ENCODE measurements at regions not wholly inside any gene's neighbourhood (a gene's known extent, or its start where the extent isn't known, plus 50 kb on each side); places are given as distances from the start of the nearest gene placed in this dataset.

DNA sequence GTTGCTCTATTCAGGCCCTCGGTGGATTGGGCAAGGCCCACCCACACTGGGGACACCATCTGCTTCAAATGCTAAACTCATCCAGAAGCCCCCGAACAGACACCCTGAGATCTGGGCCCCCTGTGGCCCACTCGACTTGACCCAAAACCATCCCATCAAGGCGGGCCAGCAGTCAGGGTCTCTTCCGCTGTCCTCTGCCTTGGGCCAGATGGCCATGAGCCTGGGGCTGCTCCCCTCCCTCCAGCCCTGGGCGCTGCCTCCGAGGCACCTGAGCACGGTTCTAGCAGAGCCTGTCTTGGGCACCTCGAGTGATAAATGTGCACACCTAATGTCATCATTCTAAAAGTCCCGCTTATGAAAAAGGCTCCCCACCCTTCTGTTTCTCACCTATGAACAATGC, 449.4 kb downstream of the TCERG1L start:
- no peak for DNase-seq (ENCODE audit: low read depth, low spot score)

DNA sequence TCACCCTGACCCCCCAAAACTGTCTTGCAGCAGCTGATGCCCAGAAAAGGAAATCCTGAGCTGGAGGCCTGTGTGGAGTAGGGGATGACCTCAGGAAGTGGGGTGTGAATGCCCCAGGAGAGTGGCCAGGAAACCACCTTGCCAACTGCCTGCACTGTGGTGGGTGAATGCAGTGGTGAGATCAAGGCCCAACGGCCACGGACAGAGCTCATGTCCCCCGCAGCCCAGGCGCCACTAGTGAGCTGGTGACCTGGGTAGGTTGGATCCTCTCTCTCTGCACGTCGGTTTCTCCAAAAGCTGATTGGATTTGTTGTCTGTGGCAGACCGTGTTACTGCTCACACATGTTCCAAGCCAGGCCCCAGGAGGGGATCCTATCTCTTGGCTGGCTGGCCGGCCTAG, 448.9 kb downstream of the TCERG1L start:
- no peak for DNase-seq (ENCODE audit: low read depth, low spot score)

DNA sequence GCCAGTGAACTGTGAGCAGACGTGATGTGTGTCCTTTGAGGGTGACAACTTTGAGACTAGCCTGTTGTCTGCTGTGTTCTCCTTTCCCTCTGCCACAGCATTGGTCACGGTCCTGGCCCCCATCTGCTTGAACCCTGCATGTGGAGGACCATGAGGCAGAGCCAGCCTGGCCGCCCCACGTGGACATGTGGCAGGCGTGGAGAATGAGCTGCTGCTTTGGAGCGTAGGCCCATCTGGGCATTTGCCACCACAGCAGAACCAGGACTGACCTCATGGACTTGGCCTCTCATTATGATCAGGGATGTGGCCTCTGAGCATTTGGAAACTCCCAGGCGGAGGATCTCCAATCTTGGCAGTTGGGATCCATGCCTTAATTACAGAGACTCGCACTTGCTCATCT, 448.5 kb downstream of the TCERG1L start:
- no peak for DNase-seq (ENCODE audit: low read depth, low spot score)

DNA sequence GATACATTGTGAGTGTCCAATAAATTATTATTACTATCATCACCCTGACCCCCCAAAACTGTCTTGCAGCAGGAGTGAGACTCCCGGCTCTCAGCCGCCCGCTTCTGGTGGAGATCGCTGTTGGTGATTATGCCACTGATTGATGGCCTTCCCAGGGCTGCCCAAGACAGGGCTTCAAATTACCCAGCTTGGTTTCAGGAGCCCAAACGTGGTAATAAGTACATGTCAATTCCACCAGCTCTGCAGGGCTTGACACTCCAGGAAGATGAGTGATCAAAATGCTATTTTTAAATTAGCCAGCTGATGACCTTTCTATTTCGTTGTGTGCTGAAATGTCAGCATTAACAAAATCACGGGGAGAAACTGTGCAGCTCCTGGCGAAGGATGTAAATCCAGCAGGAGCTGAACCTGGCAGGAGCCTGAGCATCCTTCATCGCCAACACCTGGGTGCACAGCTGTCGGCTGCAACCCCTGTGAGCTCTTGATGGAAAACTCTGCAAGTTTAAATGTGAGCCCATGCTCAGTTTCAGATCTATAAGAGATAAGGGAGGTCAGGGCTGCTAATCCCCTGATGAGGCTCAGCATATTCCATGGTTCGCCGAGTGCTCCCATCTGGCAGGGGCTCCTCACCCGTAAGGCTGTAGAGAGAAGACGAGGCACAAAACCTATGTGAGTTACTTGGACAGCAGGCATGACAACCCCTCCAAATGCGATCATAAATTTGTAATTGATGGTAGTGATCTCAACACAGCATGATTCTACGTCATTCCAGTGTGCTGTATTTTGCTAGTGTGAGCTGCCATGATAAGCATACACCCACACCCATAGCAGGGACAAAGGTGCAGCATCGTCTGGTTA, 446.3 kb downstream of the TCERG1L start:
- no peak for DNase-seq (ENCODE audit: low read depth, low spot score)

- no peak for DNase-seq (ENCODE audit: low read depth, low spot score)
Measured at GRCh38 chr10:130866857-130867256, 444.7 kb downstream of the TCERG1L start.

- DNase-seq (ENCODE audit: low read depth, low spot score), result no peak
Measured at GRCh38 chr10:130867446-130868194, 443.9 kb downstream of the TCERG1L start.

DNA sequence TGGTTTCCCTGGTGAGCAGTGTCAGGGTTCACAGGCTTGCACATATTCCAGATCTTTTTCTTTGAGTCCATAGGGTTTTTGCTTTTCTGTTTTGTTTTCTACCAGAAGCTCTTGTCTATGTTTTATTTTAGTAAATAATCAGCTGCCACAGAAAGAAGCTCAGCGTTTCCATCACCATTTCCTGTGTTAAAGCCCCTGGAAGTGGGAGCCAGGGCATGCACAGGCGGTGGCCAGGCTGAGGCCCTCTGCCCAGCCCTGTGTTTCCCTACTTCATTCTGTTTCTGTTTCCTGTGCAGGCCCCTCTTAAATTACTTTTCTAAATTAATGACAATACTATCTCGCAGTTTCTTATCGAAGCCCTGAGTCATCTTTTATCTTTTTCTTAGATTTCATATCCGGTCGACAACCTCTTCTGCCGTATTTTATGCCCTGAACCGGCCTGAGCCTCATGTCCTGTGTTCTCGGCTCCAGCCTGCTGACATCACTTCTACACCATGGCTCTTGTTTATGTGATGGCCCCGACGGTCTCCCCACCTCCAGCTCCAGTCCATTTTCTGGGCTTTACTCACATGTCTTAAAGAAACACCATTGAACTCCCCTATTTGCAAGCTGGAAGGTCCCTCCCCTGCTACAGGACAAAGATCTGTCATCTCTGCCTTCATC, 442.2 kb downstream of the TCERG1L start:
- DNase-seq (ENCODE audit: low read depth, low spot score), result no peak

GRCh38 chr10:130871406-130871805, 440.1 kb downstream of the TCERG1L start:
- no peak for DNase-seq (ENCODE audit: low read depth, low spot score)

GRCh38 chr10:130873636-130874035, 437.9 kb downstream of the TCERG1L start:
- DNase-seq (ENCODE audit: low read depth, low spot score), result no peak

- no peak for DNase-seq (ENCODE audit: low read depth, low spot score)
Measured at GRCh38 chr10:130875116-130875515, 436.4 kb downstream of the TCERG1L start.

GRCh38 chr10:130875897-130876472, 435.5 kb downstream of the TCERG1L start:
- no peak for DNase-seq (ENCODE audit: low read depth, low spot score)

DNA sequence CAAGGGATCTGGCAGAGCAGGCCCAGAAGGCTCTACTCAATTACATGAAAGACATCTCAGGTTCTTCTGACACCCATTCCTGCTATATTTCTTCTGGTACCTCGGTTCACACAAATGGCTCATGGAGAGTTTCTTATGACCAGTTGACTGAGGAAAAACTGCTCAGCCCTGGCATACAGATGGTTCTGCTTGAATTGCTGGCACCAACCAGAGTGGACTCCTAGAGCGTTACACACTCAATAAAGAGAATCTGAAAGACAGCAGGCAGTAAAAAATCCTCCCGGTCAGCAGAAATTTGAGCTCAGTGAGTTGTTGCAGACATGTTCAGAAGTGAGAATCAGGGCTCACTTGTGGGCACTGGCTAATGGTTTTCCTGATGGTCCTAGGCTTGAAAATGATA, 434.4 kb downstream of the TCERG1L start:
- no peak for DNase-seq (ENCODE audit: low read depth, low spot score)

- no peak for DNase-seq (ENCODE audit: low read depth, low spot score)
Measured at GRCh38 chr10:130878131-130878530, 433.4 kb downstream of the TCERG1L start.

- DNase-seq (ENCODE audit: low read depth, low spot score), result no peak
Measured at GRCh38 chr10:130882906-130883305, 428.6 kb downstream of the TCERG1L start.

DNA sequence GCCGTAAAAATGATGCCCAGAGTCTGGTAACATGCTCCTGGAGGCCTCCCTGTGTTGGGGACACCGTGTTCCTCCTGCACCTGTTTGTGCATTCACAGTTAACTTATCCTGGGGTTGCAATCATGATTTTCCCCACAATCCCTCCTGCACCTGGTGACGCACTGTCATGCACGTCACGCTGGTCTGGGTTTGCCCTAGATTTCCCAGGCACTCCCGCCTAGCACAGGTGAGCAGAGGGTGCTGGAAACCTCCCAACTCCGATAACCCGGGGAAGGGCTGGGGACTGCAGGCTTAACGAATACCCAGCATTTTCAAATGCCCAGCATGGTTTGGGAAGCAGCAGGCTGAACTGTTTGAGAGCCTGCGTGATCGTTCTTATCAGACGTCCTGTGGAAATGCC, 427.1 kb downstream of the TCERG1L start:
- no peak for DNase-seq (ENCODE audit: low read depth, low spot score)

DNA sequence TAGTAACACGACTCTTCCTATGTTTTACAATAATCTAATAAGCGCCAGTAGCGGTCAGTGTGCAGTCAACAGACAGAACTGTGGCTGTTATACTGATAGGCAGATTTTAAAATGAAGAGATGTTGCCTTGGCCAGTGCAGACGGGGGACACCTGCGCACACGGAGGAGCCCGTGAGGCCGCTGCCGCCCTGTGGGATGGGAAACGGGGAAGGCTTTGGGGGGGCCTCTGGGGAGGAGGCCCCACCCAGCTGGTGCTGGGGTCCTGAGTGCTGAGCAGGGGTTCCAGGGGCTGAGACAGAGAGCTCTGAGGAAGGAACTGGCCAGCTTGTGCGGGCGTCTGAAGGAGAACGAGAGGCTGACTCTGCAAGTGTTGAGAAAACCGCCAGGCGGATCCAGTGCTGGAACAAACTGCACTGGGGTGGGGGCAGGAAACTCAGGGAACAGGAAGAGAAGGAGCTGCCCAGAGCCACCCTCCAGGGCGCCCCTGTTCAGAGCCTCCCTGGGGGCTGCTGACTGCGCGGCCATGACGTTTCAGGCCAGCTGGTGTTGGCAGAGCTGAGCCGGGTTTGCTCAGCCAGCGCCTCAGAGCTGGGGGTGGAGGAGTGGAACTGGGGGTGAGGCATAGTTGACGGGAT, 426.4 kb downstream of the TCERG1L start:
- no peak for DNase-seq (ENCODE audit: low read depth, low spot score)

GRCh38 chr10:130887170-130887569, 424.4 kb downstream of the TCERG1L start:
- no peak for DNase-seq (ENCODE audit: low read depth, low spot score)

DNA sequence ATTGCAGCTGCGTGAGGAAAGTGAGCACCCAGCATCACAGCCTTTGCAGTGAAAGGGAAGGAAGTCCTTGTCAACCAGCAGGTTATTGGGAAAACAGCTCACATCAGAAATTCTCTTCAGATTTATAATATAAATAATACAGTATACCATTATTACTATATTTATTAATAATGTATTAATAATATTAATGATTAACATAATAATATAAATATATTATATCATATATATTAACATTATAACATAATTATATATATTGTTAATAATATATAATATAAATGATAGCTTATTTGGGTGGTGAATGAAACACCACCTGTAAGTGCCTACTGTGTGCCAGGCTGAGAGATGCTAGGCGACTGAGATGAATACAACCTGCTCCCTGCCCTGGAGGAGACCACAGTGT, 423.0 kb downstream of the TCERG1L start:
- DNase-seq (ENCODE audit: low read depth, low spot score), result no peak

- DNase-seq (ENCODE audit: low read depth, low spot score), result no peak
Measured at GRCh38 chr10:130889240-130889639, 422.3 kb downstream of the TCERG1L start.

DNA sequence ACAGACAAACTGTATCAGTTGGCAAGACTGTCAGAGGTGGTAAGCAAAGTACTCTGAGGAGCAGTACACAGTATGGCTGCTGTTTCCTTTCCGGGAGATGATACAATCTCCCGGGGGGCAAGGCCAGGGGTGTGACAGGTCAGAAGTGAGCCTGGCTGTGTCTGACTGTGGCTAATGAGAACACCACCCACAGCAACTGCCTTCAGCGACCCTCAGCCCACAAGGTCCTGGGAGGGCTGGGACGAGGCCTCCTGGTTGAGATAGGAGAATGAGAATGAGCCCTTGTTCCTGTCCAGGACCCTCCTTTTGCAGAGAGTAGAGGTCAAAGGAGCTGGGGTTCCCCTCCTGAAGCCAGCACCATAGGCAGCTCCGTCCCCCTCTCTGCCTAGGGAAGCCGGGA, 421.7 kb downstream of the TCERG1L start:
- no peak for DNase-seq (ENCODE audit: low read depth, low spot score)

GRCh38 chr10:130891066-130891465, 420.5 kb downstream of the TCERG1L start:
- no peak for DNase-seq (ENCODE audit: low read depth, low spot score)

GRCh38 chr10:130894471-130894870, 417.1 kb downstream of the TCERG1L start:
- no peak for DNase-seq (ENCODE audit: low read depth, low spot score)

Measured in activated CD4-positive, CD25-positive, alpha-beta regulatory T cell treated with anti-CD3 and anti-CD28 coated beads, Interleukin-2, amount 50 U/mL, for 16 hours (primary cell).